ENCODE measurements at regions not wholly inside any gene's neighbourhood (a gene's known extent, or its start where the extent isn't known, plus 50 kb on each side); places are given as distances from the start of the nearest gene placed in this dataset.

- DNase-seq (ENCODE audit: extremely low read depth, low read depth), result no peak
- no peak for TF ChIP-seq CTCF (IDR thresholded peaks at IDR 0.05; ENCODE audit: low read depth, low read length)
Observed at GRCh38 chr13:64453831-64454230, 2776.3 kb downstream of the PCDH9 start.

GRCh38 chr13:64446372-64446771 is 2783.8 kb downstream of the PCDH9 start:
- no peak for DNase-seq (ENCODE audit: extremely low read depth, low read depth)
- peak; percentile 19 for TF ChIP-seq CTCF (IDR thresholded peaks at IDR 0.05; ENCODE audit: low read depth, low read length)

- no peak for DNase-seq (ENCODE audit: extremely low read depth, low read depth)
- TF ChIP-seq CTCF (IDR thresholded peaks at IDR 0.05; ENCODE audit: low read depth, low read length), result no peak
Observed at GRCh38 chr13:64441740-64442139, 2788.4 kb downstream of the PCDH9 start.

- DNase-seq (ENCODE audit: extremely low read depth, low read depth), result no peak
- TF ChIP-seq CTCF (IDR thresholded peaks at IDR 0.05; ENCODE audit: low read depth, low read length), result no peak
Observed at GRCh38 chr13:64438084-64438483, 2792.1 kb downstream of the PCDH9 start.

- no peak for TF ChIP-seq CTCF (IDR thresholded peaks at IDR 0.05; ENCODE audit: low read depth, low read length)
- no peak for DNase-seq (ENCODE audit: extremely low read depth, low read depth)
Observed at GRCh38 chr13:64429691-64430090, 2800.4 kb downstream of the PCDH9 start.

- no peak for TF ChIP-seq CTCF (IDR thresholded peaks at IDR 0.05; ENCODE audit: low read depth, low read length)
- DNase-seq (ENCODE audit: extremely low read depth, low read depth), result no peak
Observed at GRCh38 chr13:64428196-64428595, 2801.9 kb downstream of the PCDH9 start.

- TF ChIP-seq CTCF (IDR thresholded peaks at IDR 0.05; ENCODE audit: low read depth, low read length), result no peak
- DNase-seq (ENCODE audit: extremely low read depth, low read depth), result no peak
Observed at GRCh38 chr13:64423467-64423866, 2806.7 kb downstream of the PCDH9 start.

Data from AG09319 (cell line).